GM11168 (cell line): ENCODE measurements at regions not wholly inside any gene's neighbourhood (a gene's known extent, or its start where the extent isn't known, plus 50 kb on each side); places are given as distances from the start of the nearest gene placed in this dataset.

Experiments used
- in situ Hi-C: fragments of 300-500 bp; cut with MboI; formaldehyde crosslinking; loops from one replicate; pipeline ENCODE4 v1.12.0; 2022; ENCODE audit warnings: low sequenced_read_pairs; ENCODE audit not compliant: unreplicated experiment

GRCh38 chr16:6636457-6636856, 696.2 kb upstream of the RBFOX1 start:
- in situ Hi-C loops: no loop called here

- in situ Hi-C loops: no loop called here
These were observed 698.5 kb upstream of the RBFOX1 start for GRCh38 chr16:6634151-6634550.

- in situ Hi-C loops: no loop called here
These were observed 699.2 kb upstream of the RBFOX1 start for GRCh38 chr16:6633456-6633855.

GRCh38 chr16:6629110-6629509, 703.5 kb upstream of the RBFOX1 start:
- in situ Hi-C loops: no loop called here

- in situ Hi-C loops: no loop called here
These were observed 707.0 kb upstream of the RBFOX1 start for GRCh38 chr16:6625606-6626005.

GRCh38 chr16:6618874-6619273, 713.8 kb upstream of the RBFOX1 start:
- in situ Hi-C loops: no loop called here

- in situ Hi-C loops: no loop called here
These were observed 715.9 kb upstream of the RBFOX1 start for GRCh38 chr16:6616746-6617145.

- in situ Hi-C loops: no loop called here
These were observed 717.0 kb upstream of the RBFOX1 start for GRCh38 chr16:6615636-6616035.

- in situ Hi-C loops: no loop called here
These were observed 721.1 kb upstream of the RBFOX1 start for GRCh38 chr16:6611535-6611934.

- in situ Hi-C loops: no loop called here
These were observed 727.2 kb upstream of the RBFOX1 start for GRCh38 chr16:6605490-6605889.

- in situ Hi-C loops: no loop called here
These were observed 728.8 kb upstream of the RBFOX1 start for GRCh38 chr16:6603780-6604325.

- in situ Hi-C loops: no loop called here
These were observed 730.2 kb upstream of the RBFOX1 start for GRCh38 chr16:6602405-6602804.

- in situ Hi-C loops: no loop called here
These were observed 732.5 kb upstream of the RBFOX1 start for GRCh38 chr16:6600167-6600566.

GRCh38 chr16:6593799-6594198, 738.8 kb upstream of the RBFOX1 start:
- in situ Hi-C loops: no loop called here

GRCh38 chr16:6576606-6577005, 756.0 kb upstream of the RBFOX1 start:
- in situ Hi-C loops: no loop called here

GRCh38 chr16:6576113-6576512, 756.5 kb upstream of the RBFOX1 start:
- in situ Hi-C loops: no loop called here

- in situ Hi-C loops: no loop called here
These were observed 758.5 kb upstream of the RBFOX1 start for GRCh38 chr16:6574146-6574545.

- in situ Hi-C loops: no loop called here
These were observed 759.1 kb upstream of the RBFOX1 start for GRCh38 chr16:6573577-6573976.

- in situ Hi-C loops: no loop called here
These were observed 761.6 kb upstream of the RBFOX1 start for GRCh38 chr16:6571044-6571443.

GRCh38 chr16:6570530-6570929, 762.1 kb upstream of the RBFOX1 start:
- in situ Hi-C loops: no loop called here

- in situ Hi-C loops: no loop called here
These were observed 769.7 kb upstream of the RBFOX1 start for GRCh38 chr16:6562986-6563385.

GRCh38 chr16:6560306-6561100, 772.1 kb upstream of the RBFOX1 start:
- in situ Hi-C loops: no loop called here
